GM23338 (cell line): ENCODE measurements at regions not wholly inside any gene's neighbourhood (a gene's known extent, or its start where the extent isn't known, plus 50 kb on each side); places are given as distances from the start of the nearest gene placed in this dataset.
"Not testable (repeated sequence)": the region's sequence is repeated elsewhere in the genome, so short reads cannot be mapped to it uniquely, and the experiment has no call there.

Experiments
- ATAC-seq: fragments of 200-7000 bp; cut with Tn5 transposase; 3 replicates; pipeline ENCODE4 v1.9.1; 2020
- DNase-seq: peaks from one replicate; pipeline ENCODE4 v3.0.0-alpha.2; 2015; ENCODE audit warnings: low spot score
- H2AFZ ChIP-seq: fragments of 200-600 bp; sonication (generic); 2 replicates; pipeline ENCODE4 v1.8.0; 2016; ENCODE audit warnings: antibody characterized with exemption, mild to moderate bottlenecking, moderate library complexity
- H3F3A ChIP-seq: fragments of 200-600 bp; sonication (generic); replicated peaks from 2 replicates; pipeline ENCODE4 v1.8.0; 2017; ENCODE audit warnings: antibody characterized with exemption, mixed run types, low read depth
- H3K27ac ChIP-seq: fragments of 200-600 bp; sonication (generic); 2 replicates; pipeline ENCODE4 v1.6.1; 2016; ENCODE audit warnings: low read depth
- H3K27me3 ChIP-seq: fragments of 200-600 bp; sonication (generic); 2 replicates; pipeline ENCODE4 v1.8.0; 2016; ENCODE audit warnings: mild to moderate bottlenecking, mixed run types, moderate library complexity; ENCODE audit not compliant: insufficient read depth
- H3K36me3 ChIP-seq: fragments of 200-600 bp; sonication (generic); 2 replicates; pipeline ENCODE4 v1.8.0; 2016; ENCODE audit warnings: mild to moderate bottlenecking; ENCODE audit not compliant: insufficient read depth
- H3K4me1 ChIP-seq: fragments of 200-600 bp; sonication (generic); 2 replicates; pipeline ENCODE4 v1.8.0; 2016; ENCODE audit warnings: mild to moderate bottlenecking, moderate library complexity; ENCODE audit not compliant: insufficient read depth
- H3K4me2 ChIP-seq: fragments of 200-600 bp; sonication (generic); 2 replicates; pipeline ENCODE4 v1.7.1; 2017; ENCODE audit warnings: mixed run types
- H3K4me3 ChIP-seq: fragments of 200-600 bp; sonication (generic); 2 replicates; pipeline ENCODE4 v1.6.1; 2016; ENCODE audit warnings: mixed run types
- H3K79me2 ChIP-seq: fragments of 200-600 bp; sonication (generic); replicated peaks from 2 replicates; pipeline ENCODE4 v1.8.0; 2017; ENCODE audit warnings: mild to moderate bottlenecking; ENCODE audit not compliant: insufficient read depth
- H3K9me2 ChIP-seq: fragments of 200-600 bp; sonication (generic); 2 replicates; pipeline ENCODE4 v1.8.0; 2017; ENCODE audit not compliant: insufficient read depth
- H4K20me1 ChIP-seq: fragments of 200-600 bp; sonication (generic); replicated peaks from 2 replicates; pipeline ENCODE4 v1.8.0; 2017; ENCODE audit warnings: mild to moderate bottlenecking; ENCODE audit not compliant: insufficient read depth
- H3K27ac Mint-ChIP-seq: 2 replicates; pipeline ENCODE4 v1.8.0; 2020; ENCODE audit warnings: inconsistent platforms, mild to moderate bottlenecking, moderate library complexity, mixed read lengths
- H3K27me3 Mint-ChIP-seq: 3 replicates; pipeline ENCODE4 v1.8.0; 2022; ENCODE audit warnings: low read depth, mild to moderate bottlenecking, moderate library complexity, mixed read lengths, inconsistent platforms; ENCODE audit not compliant: insufficient read depth, poor library complexity
- H3K36me3 Mint-ChIP-seq: 3 replicates; pipeline ENCODE4 v1.8.0; 2021; ENCODE audit warnings: low read depth, mild to moderate bottlenecking, inconsistent platforms, moderate library complexity, mixed read lengths
- H3K4me1 Mint-ChIP-seq: 3 replicates; pipeline ENCODE4 v1.8.0; 2020; ENCODE audit warnings: mild to moderate bottlenecking, inconsistent platforms, mixed read lengths
- H3K4me3 Mint-ChIP-seq: 3 replicates; pipeline ENCODE4 v1.8.0; 2021; ENCODE audit warnings: moderate library complexity, mild to moderate bottlenecking, inconsistent platforms, mixed read lengths
- H3K9me3 Mint-ChIP-seq: 3 replicates; pipeline ENCODE4 v1.8.0; 2020; ENCODE audit warnings: moderate library complexity, mild to moderate bottlenecking, inconsistent platforms, mixed read lengths
- CREB1 ChIP-seq: fragments of 250-450 bp; sonication (Bioruptor Pico); IDR thresholded peaks from 2 replicates; pipeline ENCODE4 v1.5.0; 2020; ENCODE audit warnings: low read depth, mild to moderate bottlenecking, moderate library complexity
- EZH2 ChIP-seq: fragments of 200-600 bp; sonication (generic); IDR thresholded peaks from one replicate; pipeline ENCODE4 v1.8.0; 2017; ENCODE audit warnings: antibody characterized with exemption, mild to moderate bottlenecking, low read depth; ENCODE audit not compliant: unreplicated experiment
- POLR2AphosphoS5 ChIP-seq: IDR thresholded peaks from 2 replicates; pipeline ENCODE4 v1.6.1; 2016; ENCODE audit warnings: antibody characterized with exemption, low read depth
- ZNF114 ChIP-seq: fragments of 250-450 bp; sonication (Bioruptor Pico); IDR thresholded peaks from 2 replicates; pipeline ENCODE4 v1.5.0; 2020; ENCODE audit warnings: mild to moderate bottlenecking, moderate library complexity
- TF ChIP-seq, protein P1 (sequence below): IDR thresholded peaks from 2 replicates; pipeline ENCODE4 v1.6.1; 2016; ENCODE audit warnings: antibody characterized with exemption
- TF ChIP-seq, protein P2 (sequence below): fragments of 250-450 bp; sonication (Bioruptor Pico); IDR thresholded peaks from 2 replicates; pipeline ENCODE4 v1.5.0; 2020; ENCODE audit warnings: mild to moderate bottlenecking, moderate library complexity

DNA sequence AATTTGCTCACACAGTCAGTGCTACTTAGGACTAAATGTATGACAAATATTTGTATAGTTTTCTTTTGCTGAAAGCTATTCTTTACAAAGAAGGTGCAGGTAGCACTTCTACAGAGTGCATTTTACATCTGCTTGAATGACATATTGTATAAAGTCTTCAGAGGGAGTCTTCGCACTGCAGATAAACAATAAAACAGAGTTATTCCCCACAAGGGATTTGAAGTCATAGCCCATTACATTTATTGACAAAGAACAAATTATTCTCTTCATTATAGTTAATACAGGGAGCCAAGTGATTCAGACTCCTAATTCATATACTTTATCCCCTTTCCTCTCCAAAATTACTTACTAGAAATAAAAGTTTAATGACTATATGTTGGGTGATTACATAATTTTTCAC is 529.7 kb downstream of the EDEM1 start (continued):
- no peak for TF ChIP-seq EZH2
- no peak for TF ChIP-seq ZNF114 (CRISPR knock-in tag)
- TF ChIP-seq, protein P1, sequence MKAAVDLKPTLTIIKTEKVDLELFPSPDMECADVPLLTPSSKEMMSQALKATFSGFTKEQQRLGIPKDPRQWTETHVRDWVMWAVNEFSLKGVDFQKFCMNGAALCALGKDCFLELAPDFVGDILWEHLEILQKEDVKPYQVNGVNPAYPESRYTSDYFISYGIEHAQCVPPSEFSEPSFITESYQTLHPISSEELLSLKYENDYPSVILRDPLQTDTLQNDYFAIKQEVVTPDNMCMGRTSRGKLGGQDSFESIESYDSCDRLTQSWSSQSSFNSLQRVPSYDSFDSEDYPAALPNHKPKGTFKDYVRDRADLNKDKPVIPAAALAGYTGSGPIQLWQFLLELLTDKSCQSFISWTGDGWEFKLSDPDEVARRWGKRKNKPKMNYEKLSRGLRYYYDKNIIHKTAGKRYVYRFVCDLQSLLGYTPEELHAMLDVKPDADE = no peak
- TF ChIP-seq, protein P2, sequence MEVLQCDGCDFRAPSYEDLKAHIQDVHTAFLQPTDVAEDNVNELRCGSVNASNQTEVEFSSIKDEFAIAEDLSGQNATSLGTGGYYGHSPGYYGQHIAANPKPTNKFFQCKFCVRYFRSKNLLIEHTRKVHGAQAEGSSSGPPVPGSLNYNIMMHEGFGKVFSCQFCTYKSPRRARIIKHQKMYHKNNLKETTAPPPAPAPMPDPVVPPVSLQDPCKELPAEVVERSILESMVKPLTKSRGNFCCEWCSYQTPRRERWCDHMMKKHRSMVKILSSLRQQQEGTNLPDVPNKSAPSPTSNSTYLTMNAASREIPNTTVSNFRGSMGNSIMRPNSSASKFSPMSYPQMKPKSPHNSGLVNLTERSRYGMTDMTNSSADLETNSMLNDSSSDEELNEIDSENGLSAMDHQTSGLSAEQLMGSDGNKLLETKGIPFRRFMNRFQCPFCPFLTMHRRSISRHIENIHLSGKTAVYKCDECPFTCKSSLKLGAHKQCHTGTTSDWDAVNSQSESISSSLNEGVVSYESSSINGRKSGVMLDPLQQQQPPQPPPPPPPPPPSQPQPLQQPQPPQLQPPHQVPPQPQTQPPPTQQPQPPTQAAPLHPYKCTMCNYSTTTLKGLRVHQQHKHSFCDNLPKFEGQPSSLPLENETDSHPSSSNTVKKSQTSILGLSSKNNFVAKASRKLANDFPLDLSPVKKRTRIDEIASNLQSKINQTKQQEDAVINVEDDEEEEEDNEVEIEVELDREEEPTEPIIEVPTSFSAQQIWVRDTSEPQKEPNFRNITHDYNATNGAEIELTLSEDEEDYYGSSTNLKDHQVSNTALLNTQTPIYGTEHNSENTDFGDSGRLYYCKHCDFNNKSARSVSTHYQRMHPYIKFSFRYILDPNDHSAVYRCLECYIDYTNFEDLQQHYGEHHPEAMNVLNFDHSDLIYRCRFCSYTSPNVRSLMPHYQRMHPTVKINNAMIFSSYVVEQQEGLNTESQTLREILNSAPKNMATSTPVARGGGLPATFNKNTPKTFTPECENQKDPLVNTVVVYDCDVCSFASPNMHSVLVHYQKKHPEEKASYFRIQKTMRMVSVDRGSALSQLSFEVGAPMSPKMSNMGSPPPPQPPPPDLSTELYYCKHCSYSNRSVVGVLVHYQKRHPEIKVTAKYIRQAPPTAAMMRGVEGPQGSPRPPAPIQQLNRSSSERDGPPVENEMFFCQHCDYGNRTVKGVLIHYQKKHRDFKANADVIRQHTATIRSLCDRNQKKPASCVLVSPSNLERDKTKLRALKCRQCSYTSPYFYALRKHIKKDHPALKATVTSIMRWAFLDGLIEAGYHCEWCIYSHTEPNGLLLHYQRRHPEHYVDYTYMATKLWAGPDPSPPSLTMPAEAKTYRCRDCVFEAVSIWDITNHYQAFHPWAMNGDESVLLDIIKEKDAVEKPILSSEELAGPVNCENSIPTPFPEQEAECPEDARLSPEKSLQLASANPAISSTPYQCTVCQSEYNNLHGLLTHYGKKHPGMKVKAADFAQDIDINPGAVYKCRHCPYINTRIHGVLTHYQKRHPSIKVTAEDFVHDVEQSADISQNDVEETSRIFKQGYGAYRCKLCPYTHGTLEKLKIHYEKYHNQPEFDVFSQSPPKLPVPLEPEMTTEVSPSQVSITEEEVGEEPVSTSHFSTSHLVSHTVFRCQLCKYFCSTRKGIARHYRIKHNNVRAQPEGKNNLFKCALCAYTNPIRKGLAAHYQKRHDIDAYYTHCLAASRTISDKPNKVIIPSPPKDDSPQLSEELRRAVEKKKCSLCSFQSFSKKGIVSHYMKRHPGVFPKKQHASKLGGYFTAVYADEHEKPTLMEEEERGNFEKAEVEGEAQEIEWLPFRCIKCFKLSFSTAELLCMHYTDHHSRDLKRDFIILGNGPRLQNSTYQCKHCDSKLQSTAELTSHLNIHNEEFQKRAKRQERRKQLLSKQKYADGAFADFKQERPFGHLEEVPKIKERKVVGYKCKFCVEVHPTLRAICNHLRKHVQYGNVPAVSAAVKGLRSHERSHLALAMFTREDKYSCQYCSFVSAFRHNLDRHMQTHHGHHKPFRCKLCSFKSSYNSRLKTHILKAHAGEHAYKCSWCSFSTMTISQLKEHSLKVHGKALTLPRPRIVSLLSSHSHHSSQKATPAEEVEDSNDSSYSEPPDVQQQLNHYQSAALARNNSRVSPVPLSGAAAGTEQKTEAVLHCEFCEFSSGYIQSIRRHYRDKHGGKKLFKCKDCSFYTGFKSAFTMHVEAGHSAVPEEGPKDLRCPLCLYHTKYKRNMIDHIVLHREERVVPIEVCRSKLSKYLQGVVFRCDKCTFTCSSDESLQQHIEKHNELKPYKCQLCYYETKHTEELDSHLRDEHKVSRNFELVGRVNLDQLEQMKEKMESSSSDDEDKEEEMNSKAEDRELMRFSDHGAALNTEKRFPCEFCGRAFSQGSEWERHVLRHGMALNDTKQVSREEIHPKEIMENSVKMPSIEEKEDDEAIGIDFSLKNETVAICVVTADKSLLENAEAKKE (CRISPR knock-in tag) = no peak
- no peak for TF ChIP-seq POLR2AphosphoS5
- TF ChIP-seq CREB1 (CRISPR knock-in tag) = no peak

DNA sequence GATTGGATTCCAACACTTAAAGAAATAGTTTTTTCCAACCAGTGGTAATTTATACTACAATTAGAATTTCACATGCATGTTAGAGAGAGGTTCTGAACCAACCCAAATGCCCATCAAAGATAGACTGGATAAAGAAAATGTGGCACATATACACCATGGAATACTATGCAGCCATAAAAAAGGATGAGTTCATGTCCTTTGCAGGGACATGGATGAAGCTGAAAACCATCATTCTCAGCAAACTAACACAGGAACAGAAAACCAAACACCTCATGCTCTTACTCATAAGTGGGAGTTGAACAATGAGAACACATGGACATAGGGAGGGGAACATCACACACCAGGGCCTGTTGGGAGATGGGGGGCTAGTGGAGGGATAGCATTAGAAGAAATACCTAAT is 532.2 kb downstream of the EDEM1 start:
- not testable (repeated sequence) for H3K27me3 Mint-ChIP-seq, ATAC-seq, H3K36me3 Mint-ChIP-seq, H3K9me2 ChIP-seq, H2AFZ ChIP-seq, H3K27ac Mint-ChIP-seq, H3K36me3 ChIP-seq, H3K27me3 ChIP-seq, H4K20me1 ChIP-seq, H3K4me3 Mint-ChIP-seq, H3K4me1 ChIP-seq, H3K4me1 Mint-ChIP-seq, H3F3A ChIP-seq, H3K4me2 ChIP-seq, H3K79me2 ChIP-seq, H3K4me3 ChIP-seq, DNase-seq, H3K27ac ChIP-seq
- H3K9me3 Mint-ChIP-seq = peaks cover 92% of the 10 kb centered on the region
